ENCODE measurements at regions not wholly inside any gene's neighbourhood (a gene's known extent, or its start where the extent isn't known, plus 50 kb on each side); places are given as distances from the start of the nearest gene placed in this dataset.

GRCh38 chr7:33775790-33776189, 129.5 kb upstream of the BMPER start:
- no peak for TF ChIP-seq CTCF (IDR thresholded peaks at IDR 0.05)
- ATAC-seq = peak in 1 of 2 donors; percentile 16
- no peaks in the 10 kb centered on the region for H3K27me3 ChIP-seq (ENCODE audit: low read depth)
- no peaks in the 10 kb centered on the region for H3K36me3 ChIP-seq
- H3K27ac ChIP-seq = no peak overlapping the region
- no peak overlapping the region for H3K4me3 ChIP-seq
- peaks cover 5% of the 10 kb centered on the region for H3K4me1 ChIP-seq
- intact Hi-C loops (cut with DNase I) = no loop called here
- no peaks in the 10 kb centered on the region for H3K9me3 ChIP-seq
- DNase-seq = no peak

- intact Hi-C loops (cut with DNase I) = no loop called here
- Histone ChIP-seq H3K4me1 (peaks cover 5% of the 10 kb centered on the region), H3K4me3 (no peak overlapping the region), H3K27ac (no peak overlapping the region), H3K36me3 (no peaks in the 10 kb centered on the region), H3K9me3 (no peaks in the 10 kb centered on the region), H3K27me3 (ENCODE audit: low read depth) (no peaks in the 10 kb centered on the region)
- DNase-seq (no peak), ATAC-seq (no peak)
- no peak for TF ChIP-seq CTCF (IDR thresholded peaks at IDR 0.05)
Observed at GRCh38 chr7:33776788-33777187, 128.6 kb upstream of the BMPER start.

- H3K27ac ChIP-seq = no peak overlapping the region
- ATAC-seq (no peak), DNase-seq (no peak)
- no peaks in the 10 kb centered on the region for H3K27me3 ChIP-seq (ENCODE audit: low read depth)
- H3K4me1 ChIP-seq = peaks cover 5% of the 10 kb centered on the region
- no peak overlapping the region for H3K4me3 ChIP-seq
- no peaks in the 10 kb centered on the region for H3K9me3 ChIP-seq
- TF ChIP-seq CTCF (IDR thresholded peaks at IDR 0.05) = no peak
- no peaks in the 10 kb centered on the region for H3K36me3 ChIP-seq
- intact Hi-C loops (cut with DNase I) = no loop called here
Observed at GRCh38 chr7:33778195-33778594, 127.1 kb upstream of the BMPER start.

GRCh38 chr7:33779216-33779615, 126.1 kb upstream of the BMPER start:
- Histone ChIP-seq H3K4me1 (peaks cover 5% of the 10 kb centered on the region), H3K4me3 (no peak overlapping the region), H3K9me3 (no peaks in the 10 kb centered on the region), H3K36me3 (no peaks in the 10 kb centered on the region), H3K27ac (no peak overlapping the region), H3K27me3 (ENCODE audit: low read depth) (no peaks in the 10 kb centered on the region)
- TF ChIP-seq CTCF (IDR thresholded peaks at IDR 0.05) = no peak
- ATAC-seq (no peak), DNase-seq (no peak)
- intact Hi-C loops (cut with DNase I) = no loop called here

- DNase-seq = no peak
- no peak for TF ChIP-seq CTCF (IDR thresholded peaks at IDR 0.05)
Observed at GRCh38 chr7:33781167-33781566, 124.2 kb upstream of the BMPER start.

GRCh38 chr7:33781796-33782195, 123.5 kb upstream of the BMPER start:
- intact Hi-C loops (cut with DNase I) = no loop called here
- H3K27ac ChIP-seq = no peak overlapping the region
- H3K4me1 ChIP-seq = no peaks in the 10 kb centered on the region
- H3K27me3 ChIP-seq (ENCODE audit: low read depth) = no peaks in the 10 kb centered on the region
- no peaks in the 10 kb centered on the region for H3K9me3 ChIP-seq
- ATAC-seq = no peak
- H3K4me3 ChIP-seq = no peak overlapping the region
- no peaks in the 10 kb centered on the region for H3K36me3 ChIP-seq
- DNase-seq = no peak
- TF ChIP-seq CTCF (IDR thresholded peaks at IDR 0.05) = no peak

More at GRCh38 chr7:33781167-33781566, 124.2 kb upstream of the BMPER start:
- intact Hi-C loops (cut with DNase I) = no loop called here
- no peaks in the 10 kb centered on the region for H3K9me3 ChIP-seq
- no peak overlapping the region for H3K4me3 ChIP-seq
- H3K36me3 ChIP-seq = no peaks in the 10 kb centered on the region
- H3K27me3 ChIP-seq (ENCODE audit: low read depth) = no peaks in the 10 kb centered on the region
- no peak overlapping the region for H3K27ac ChIP-seq
- no peaks in the 10 kb centered on the region for H3K4me1 ChIP-seq
- ATAC-seq = no peak
